ENCODE measurements at regions not wholly inside any gene's neighbourhood (a gene's known extent, or its start where the extent isn't known, plus 50 kb on each side); places are given as distances from the start of the nearest gene placed in this dataset.

DNA sequence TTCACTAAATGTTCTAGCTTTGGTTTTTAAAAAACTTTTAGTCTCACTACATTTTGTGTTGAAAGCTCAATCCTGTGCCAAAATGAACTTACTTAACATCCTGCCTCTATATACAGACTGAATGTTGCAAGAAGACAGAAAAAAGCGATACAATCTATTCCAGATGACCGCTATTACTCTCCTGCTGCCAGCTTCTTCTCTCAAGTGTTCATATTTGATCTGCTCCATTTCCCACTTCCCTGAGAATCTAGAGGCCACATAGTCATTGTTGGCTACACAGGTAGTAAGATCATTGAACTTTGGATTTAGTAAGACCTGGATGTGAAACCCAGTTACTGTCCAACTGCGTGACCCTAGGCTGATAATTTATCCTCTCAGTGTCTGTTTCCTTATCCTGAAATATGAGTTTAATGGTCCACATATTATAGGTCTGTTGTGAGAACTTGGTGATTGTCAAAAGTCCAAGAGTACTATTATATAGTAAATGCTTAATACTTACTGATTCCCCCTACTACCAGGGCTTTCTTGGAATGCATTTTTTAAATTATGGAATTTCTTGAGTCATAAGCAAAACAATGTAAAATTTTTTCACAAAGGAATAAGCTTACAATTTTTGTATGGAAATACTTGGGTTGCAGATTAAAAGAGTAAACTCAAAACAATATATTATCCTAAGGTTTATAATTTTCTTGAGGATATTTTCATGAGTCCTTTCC is 976.8 kb upstream of the ADGRL3 start:
- intact Hi-C loops (cut with DNase I) = no loop called here
- H3K27ac ChIP-seq = no peak overlapping the region
- H3K4me1 ChIP-seq = no peaks in the 10 kb centered on the region
- H3K4me3 ChIP-seq = no peak overlapping the region
- no peak for ATAC-seq
- TF ChIP-seq POLR2A (IDR thresholded peaks at IDR 0.05) (no peak), CTCF (IDR thresholded peaks at IDR 0.05) (no peak)
- no peak for DNase-seq
- 71 to 81% (median 76%) methylated on average over 3 of the region's 3 CpGs for WGBS, 4 donors
- H3K9me3 ChIP-seq = no peaks in the 10 kb centered on the region
- H3K27me3 ChIP-seq = no peaks in the 10 kb centered on the region
- no peaks in the 10 kb centered on the region for H3K36me3 ChIP-seq

DNA sequence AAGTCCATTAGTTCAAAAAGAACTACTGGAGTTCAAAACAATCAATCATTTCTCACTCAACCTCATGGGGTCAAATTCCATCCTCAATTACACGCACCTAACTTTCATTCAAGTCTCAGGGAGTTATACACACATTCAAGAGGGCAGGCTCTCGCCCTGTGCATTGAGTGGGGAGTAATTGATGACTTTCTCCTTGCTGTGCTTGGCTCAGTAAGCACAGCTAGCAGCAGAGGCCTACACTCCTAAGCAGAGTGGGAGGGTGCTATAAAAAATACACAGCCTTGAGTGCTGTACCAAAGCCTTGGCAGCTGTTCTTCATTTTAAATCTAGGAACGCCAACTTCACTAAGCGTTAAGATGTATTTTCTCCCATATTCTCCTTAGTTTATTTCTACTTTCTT is 958.3 kb upstream of the ADGRL3 start:
- H3K27me3 ChIP-seq = no peaks in the 10 kb centered on the region
- DNase-seq = no peak
- H3K4me1 ChIP-seq = no peaks in the 10 kb centered on the region
- intact Hi-C loops (cut with DNase I) = no loop called here
- no peaks in the 10 kb centered on the region for H3K36me3 ChIP-seq
- no peak overlapping the region for H3K27ac ChIP-seq
- ATAC-seq = no peak
- TF ChIP-seq CTCF (IDR thresholded peaks at IDR 0.05) (no peak), POLR2A (IDR thresholded peaks at IDR 0.05) (no peak)
- no peak overlapping the region for H3K4me3 ChIP-seq
- WGBS, 4 donors = 69 to 79% (median 78%) methylated on average over 4 of the region's 4 CpGs
- H3K9me3 ChIP-seq = no peaks in the 10 kb centered on the region

DNA sequence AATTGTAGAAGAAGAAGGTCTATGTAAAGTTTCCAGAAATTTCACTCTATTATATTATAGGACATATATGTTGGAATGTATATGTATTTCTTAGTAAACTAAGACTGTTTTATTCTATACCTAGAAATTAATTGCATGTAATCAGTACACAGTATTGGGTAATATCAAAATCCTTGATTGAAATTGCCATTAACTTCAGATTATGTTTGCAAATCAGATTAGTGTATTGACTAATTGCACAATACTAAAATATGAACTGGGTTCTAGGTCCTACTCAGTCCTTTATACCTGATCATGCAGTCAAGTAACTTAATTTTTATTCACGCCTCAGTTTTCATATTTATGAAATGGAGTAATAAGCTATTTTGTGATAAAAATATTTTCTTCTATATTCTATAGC is 950.3 kb upstream of the ADGRL3 start:
- Histone ChIP-seq H3K36me3 (no peaks in the 10 kb centered on the region), H3K9me3 (no peaks in the 10 kb centered on the region), H3K4me1 (no peaks in the 10 kb centered on the region), H3K27ac (no peak overlapping the region), H3K27me3 (no peaks in the 10 kb centered on the region), H3K4me3 (no peak overlapping the region)
- ATAC-seq = no peak
- DNase-seq = no peak
- WGBS, 4 donors = 82 to 92% (median 86%) methylated on average over 1 of the region's 1 CpG
- no peak for TF ChIP-seq CTCF (IDR thresholded peaks at IDR 0.05)
- no peak for TF ChIP-seq POLR2A (IDR thresholded peaks at IDR 0.05)
- intact Hi-C loops (cut with DNase I) = no loop called here

DNA sequence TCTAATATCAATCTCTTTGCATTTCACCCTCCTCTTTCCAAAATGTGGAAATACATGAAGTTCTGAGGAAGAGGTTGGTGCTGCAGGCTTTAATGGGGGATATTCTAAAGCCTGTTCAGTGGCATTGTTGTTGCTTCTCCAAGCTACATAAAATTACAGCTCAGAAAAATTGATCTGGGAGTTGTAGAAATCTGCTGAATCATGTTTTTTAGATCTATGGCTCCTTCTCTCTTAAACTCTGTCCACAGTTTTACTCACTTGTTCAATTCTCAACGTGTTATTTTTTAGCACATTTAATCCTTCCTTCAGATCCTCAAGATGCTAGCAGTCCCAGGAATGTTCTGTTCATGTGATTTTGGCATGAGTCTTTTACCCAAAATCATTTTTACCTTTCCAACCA is 949.5 kb upstream of the ADGRL3 start:
- Histone ChIP-seq H3K9me3 (no peaks in the 10 kb centered on the region), H3K27me3 (no peaks in the 10 kb centered on the region), H3K36me3 (no peaks in the 10 kb centered on the region), H3K4me1 (no peaks in the 10 kb centered on the region), H3K4me3 (no peak overlapping the region), H3K27ac (no peak overlapping the region)
- DNase-seq (no peak), ATAC-seq (no peak)
- no peak for TF ChIP-seq POLR2A (IDR thresholded peaks at IDR 0.05)
- TF ChIP-seq CTCF (IDR thresholded peaks at IDR 0.05) = no peak
- intact Hi-C loops (cut with DNase I) = no loop called here
- WGBS, 4 donors = 52 to 73% (median 61%) methylated on average over 1 of the region's 1 CpG

Measured in heart left ventricle (tissue), 16 donors.